GM21576 (cell line): ENCODE measurements at regions not wholly inside any gene's neighbourhood (a gene's known extent, or its start where the extent isn't known, plus 50 kb on each side); places are given as distances from the start of the nearest gene placed in this dataset.
"Not testable (repeated sequence)": the region's sequence is repeated elsewhere in the genome, so short reads cannot be mapped to it uniquely, and the experiment has no call there.

Source experiments
- ATAC-seq: cut with Tn5 transposase; IDR thresholded peaks from one replicate; pipeline ENCODE4 v1.9.1; 2021; ENCODE audit warnings: mild to moderate bottlenecking, moderate library complexity; ENCODE audit not compliant: unreplicated experiment

GRCh38 chr12:69028941-69029729, 96.2 kb upstream of the CPM start:
- ATAC-seq, result no peak

DNA sequence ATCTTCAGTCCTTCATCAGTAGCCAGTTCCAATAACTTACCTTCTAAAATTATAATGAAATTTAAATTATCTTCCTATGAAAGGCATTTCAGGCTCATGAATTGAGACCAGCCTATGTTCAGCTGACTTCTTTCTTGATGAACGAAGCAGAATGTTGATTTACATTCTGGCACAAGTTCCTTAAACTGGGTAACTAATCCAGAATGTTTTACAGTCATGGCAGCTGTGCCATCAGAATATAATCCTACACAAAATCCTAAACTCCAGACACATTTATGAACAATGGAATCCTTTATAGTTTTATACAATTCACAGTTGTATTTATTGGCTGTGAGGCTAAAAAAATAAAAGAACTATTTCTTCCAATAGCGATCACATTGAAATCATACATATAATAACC, 97.3 kb upstream of the CPM start:
- ATAC-seq, result no peak

DNA sequence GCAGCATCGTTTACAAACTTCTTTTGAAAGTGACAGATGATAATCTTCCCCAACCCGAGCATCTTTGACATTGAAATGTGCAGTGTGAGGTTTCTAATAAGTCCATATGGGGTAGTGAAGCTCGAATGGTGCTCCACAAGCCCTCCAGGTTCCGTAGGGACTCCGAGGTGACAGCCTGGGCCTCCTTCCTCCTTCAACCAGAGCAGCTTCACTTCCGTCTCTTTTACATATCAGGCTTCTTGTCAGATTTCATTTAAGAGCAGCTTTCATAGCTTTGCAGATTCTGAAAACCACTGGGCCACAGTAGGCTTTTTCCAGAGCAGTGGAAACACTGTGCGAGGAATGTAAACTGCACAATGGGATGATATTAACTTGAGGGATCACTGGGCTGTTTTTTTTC, 103.6 kb upstream of the CPM start:
- no peak for ATAC-seq

GRCh38 chr12:69036999-69037398, 104.0 kb upstream of the CPM start:
- ATAC-seq, result no peak

GRCh38 chr12:69039911-69040310, 106.9 kb upstream of the CPM start:
- no peak for ATAC-seq

DNA sequence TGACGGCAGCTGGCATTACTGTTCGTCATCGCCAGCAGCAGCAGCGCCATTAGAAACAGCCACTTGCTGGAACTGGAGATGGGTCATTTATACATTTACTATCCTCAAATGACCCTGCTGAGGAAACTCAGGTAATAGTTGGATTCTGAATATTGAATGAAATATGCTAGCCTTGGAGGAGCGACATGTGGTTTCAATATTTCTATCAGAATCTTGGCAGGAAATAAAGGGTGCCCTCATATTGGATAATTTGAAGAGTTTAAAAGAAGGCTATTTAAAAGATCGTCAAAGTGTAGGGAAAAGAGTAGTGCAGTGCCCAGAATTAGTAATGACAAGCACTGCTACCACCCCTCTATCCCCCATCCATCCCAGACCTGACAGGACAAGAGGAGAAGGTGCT, 109.6 kb upstream of the CPM start:
- ATAC-seq, result no peak

DNA sequence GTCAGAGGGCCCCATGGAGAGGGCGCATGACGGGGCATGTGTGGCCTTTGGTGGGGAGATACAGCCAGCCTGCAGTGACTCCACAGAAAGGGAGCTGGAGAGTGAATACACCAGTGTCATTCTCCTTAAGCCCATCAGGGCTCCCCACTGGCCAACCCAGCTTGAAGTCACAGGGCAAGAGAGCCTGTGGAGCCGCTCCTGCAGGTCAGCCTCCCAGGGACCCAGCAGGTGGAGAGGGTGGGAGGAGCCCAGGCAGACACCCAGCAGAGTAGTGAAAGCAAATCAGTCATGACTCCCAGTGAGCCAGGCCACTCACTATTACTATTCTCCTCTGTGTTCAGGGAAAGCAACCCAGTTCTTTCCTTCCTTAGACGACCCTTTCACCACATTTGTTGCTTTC, 110.0 kb upstream of the CPM start:
- ATAC-seq, result no peak

DNA sequence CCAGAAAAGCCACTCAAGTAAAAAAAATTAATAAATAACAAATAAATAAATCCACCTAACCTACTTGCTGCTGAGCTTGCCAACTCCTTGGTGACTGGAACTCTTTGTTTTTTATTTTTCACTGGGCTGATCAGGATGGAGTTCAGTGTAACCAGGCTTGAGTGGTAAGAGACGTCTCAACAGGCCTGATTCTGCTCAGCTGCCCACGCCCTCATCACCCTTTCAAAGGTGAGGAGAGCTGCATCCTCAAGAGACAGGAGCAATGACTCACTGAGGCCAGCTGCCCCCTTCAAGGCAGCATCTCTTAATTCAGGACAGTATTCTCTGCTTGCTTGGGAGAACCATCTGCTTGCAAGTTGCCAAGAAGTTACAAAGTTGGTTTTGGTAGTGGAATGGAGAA, 111.9 kb upstream of the CPM start:
- ATAC-seq, result no peak

GRCh38 chr12:69045430-69045829, 112.5 kb upstream of the CPM start:
- no peak for ATAC-seq

DNA sequence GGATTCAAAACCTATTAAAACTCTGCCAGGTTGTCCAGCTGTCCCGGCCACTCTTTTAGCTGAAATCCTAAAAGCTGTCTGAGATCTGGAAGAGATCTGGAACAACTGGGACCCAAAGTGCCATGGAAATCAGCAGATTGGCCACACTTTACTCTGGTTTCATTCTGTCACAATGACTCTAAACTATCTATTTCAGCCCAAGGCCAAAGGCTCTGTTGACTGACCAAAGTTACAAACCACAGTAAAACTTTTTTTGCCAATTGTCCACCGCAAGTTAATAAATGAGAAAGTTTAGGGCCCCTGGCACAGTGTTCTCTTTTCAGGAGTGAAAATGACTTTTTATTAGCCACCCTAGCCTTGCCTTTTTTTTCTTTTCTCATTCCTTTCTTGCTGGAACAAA, 113.4 kb upstream of the CPM start:
- no peak for ATAC-seq

- no peak for ATAC-seq
These were observed 113.9 kb upstream of the CPM start for GRCh38 chr12:69046920-69047319.

GRCh38 chr12:69047990-69048389, 115.0 kb upstream of the CPM start:
- no peak for ATAC-seq

GRCh38 chr12:69049855-69050254, 116.9 kb upstream of the CPM start:
- not testable (repeated sequence) for ATAC-seq

DNA sequence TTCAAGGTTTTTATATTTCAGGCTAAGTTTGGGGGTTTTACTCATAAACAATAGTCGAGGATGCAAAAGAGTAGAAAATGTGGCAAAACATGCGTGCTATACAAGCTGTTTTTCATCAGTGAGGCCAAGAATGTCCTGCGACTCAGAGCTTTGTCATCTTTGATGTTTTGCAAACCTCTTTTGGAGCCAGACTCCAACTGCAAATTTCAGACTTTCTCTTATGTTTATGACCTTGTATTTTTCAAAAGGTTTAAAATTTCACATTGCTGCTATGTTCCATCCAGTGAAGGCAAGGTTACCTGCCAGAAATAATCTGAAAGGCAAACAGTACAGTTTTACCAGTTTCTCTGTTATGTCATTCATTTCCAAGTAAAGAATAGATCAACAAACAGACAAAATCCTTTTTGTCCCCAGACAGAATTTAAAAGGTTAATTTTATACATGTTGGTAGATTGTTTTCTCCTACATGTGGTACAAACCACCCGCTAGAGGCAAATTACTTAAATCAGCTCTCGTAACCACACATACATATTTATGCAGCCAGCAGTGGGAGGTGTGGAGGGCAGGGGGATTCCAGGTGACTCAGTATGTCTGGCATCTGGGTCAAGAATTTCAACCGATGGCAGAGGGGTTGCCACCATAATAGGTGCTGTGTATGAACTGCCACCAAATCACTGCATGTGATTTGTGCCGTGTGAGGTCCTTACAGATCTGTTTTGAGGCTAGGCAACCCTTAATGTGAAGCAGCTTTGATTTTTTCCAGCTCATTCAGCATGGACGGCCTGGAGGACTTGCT, 119.8 kb upstream of the CPM start:
- ATAC-seq, result no peak

GRCh38 chr12:69054343-69055056, 121.5 kb upstream of the CPM start:
- ATAC-seq, result no peak

- no peak for ATAC-seq
These were observed 122.3 kb upstream of the CPM start for GRCh38 chr12:69055280-69055679.

- no peak for ATAC-seq
These were observed 122.7 kb upstream of the CPM start for GRCh38 chr12:69055706-69056105.

GRCh38 chr12:69056743-69057515, 124.0 kb upstream of the CPM start:
- no peak for ATAC-seq

DNA sequence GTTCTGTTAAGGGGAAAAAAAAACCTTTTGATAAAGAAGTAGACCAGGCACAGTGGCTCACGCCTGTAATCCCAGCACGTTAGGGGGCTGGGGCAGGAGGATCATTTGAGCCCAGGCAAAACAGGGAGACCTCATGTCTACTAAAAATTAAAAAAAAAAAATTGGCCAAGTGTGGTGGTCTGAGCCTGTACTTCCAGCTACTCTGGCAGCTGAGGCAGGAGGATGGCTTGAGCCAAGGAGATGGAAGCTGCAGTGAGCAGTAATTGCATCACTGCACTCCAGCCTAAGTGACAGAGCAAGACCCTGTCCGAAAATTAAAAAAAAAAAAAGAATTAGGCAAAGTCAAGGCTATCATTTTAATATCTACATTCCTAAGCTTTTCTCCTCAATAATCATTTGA, 124.8 kb upstream of the CPM start:
- ATAC-seq, result no peak

DNA sequence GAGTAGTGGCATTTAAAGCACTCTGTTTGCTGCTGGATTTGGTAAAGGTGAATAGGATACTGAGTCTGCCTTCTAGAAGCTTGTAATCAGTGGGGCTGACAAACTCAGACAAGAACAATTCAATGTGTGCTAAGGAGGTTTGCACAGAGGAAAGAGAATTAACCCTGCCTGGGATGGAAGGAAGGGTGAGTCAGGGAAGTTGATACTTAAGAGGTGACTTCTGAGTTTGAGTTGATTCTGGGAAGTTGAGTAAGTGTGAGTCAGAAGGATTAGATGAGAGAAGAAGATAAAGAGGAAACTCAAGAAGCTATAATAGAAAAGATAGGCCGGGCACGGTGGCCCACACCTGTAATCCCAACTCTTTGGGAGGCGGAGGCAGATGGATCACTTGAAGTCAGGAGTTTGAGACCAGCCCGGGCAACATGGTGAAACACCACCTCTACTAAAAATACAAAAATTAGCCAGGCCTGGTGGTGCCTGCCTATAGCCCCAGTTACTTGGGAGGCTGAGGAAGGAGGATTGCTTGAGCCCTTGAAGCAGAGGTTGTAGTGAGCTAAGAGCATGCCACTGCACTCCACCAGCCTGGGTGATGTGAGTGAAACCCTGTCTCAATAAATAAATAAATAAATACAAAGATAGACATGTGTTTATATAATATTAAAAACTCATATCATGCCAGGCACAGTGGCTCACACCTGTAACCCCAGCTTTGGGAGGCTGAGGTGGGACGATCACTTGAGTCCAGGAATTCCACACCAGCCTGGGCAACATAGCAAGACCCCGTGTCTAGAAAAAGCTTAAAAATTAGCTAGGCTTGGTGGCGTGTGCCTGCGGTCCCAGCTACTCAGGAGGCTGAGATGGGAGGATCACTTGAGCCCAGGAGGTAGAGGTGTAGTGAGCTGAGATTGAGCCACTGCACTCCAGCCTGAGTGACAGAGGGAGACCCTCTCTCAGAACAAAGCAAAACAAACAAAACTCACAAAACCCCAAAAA, 126.8 kb upstream of the CPM start:
- ATAC-seq, result no peak
